Smooth muscle cell (in vitro differentiated cells): ENCODE measurements at regions not wholly inside any gene's neighbourhood (a gene's known extent, or its start where the extent isn't known, plus 50 kb on each side); places are given as distances from the start of the nearest gene placed in this dataset.
A peak's percentile ranks its signal among the peaks of the same experiment; 100 is the strongest.

Source experiments
- DNase-seq: peaks from one replicate; lab custom pipeline; 2025; ENCODE audit not compliant: unreplicated experiment; lab: John Stamatoyannopoulos, UW
- H2AFZ ChIP-seq: fragments of 200-600 bp; sonication (generic); 2 replicates; pipeline ENCODE4 v1.6.0; 2016; ENCODE audit warnings: antibody characterized with exemption, low read depth, mild to moderate bottlenecking
- H3F3A ChIP-seq: fragments of 200-600 bp; sonication (generic); 2 replicates; pipeline ENCODE4 v1.6.0; 2017; ENCODE audit warnings: antibody characterized with exemption, low read depth
- H3K27ac ChIP-seq: fragments of 200-600 bp; sonication (generic); 2 replicates; pipeline ENCODE4 v1.5.1; 2016; ENCODE audit warnings: low read depth, mild to moderate bottlenecking
- H3K27me3 ChIP-seq: fragments of 200-600 bp; sonication (generic); 2 replicates; pipeline ENCODE4 v1.6.1; 2016; ENCODE audit warnings: low read depth, mild to moderate bottlenecking
- H3K36me3 ChIP-seq: fragments of 200-600 bp; sonication (generic); 2 replicates; pipeline ENCODE4 v1.5.1; 2016; ENCODE audit warnings: low read depth
- H3K4me1 ChIP-seq: fragments of 200-600 bp; sonication (generic); 2 replicates; pipeline ENCODE4 v1.5.1; 2016; ENCODE audit warnings: low read depth
- H3K4me2 ChIP-seq: fragments of 200-600 bp; sonication (generic); 2 replicates; pipeline ENCODE4 v1.6.0; 2016; ENCODE audit warnings: mild to moderate bottlenecking
- H3K4me3 ChIP-seq: fragments of 200-600 bp; sonication (generic); 2 replicates; pipeline ENCODE4 v1.5.1; 2016; ENCODE audit warnings: mild to moderate bottlenecking
- H3K79me2 ChIP-seq: fragments of 200-600 bp; sonication (generic); 2 replicates; pipeline ENCODE4 v1.6.0; 2016; ENCODE audit warnings: low read depth, mild to moderate bottlenecking
- H3K9ac ChIP-seq: fragments of 200-600 bp; sonication (generic); 2 replicates; pipeline ENCODE4 v1.6.0; 2016; ENCODE audit warnings: low read depth
- H3K9me3 ChIP-seq: fragments of 200-600 bp; sonication (generic); replicated peaks from 2 replicates; pipeline ENCODE4 v1.5.1; 2016; ENCODE audit warnings: low read depth
- H4K20me1 ChIP-seq: fragments of 200-600 bp; sonication (generic); 2 replicates; pipeline ENCODE4 v1.6.0; 2016; ENCODE audit warnings: low read depth
- WGBS: methylation state at CpG from one replicate; pipeline ENCODE4 v1.1.7; 2016; ENCODE audit warnings: low lambda C conversion rate; 5-methylcytosine and 5-hydroxymethylcytosine counted together
- TF ChIP-seq, protein P1 (sequence below): fragments of 200-600 bp; sonication (generic); IDR thresholded peaks from 2 replicates; pipeline ENCODE4 v1.5.1; 2017; ENCODE audit warnings: borderline replicate concordance, mild to moderate bottlenecking, antibody characterized with exemption; ENCODE audit not compliant: insufficient read depth, poor library complexity, severe bottlenecking

DNA sequence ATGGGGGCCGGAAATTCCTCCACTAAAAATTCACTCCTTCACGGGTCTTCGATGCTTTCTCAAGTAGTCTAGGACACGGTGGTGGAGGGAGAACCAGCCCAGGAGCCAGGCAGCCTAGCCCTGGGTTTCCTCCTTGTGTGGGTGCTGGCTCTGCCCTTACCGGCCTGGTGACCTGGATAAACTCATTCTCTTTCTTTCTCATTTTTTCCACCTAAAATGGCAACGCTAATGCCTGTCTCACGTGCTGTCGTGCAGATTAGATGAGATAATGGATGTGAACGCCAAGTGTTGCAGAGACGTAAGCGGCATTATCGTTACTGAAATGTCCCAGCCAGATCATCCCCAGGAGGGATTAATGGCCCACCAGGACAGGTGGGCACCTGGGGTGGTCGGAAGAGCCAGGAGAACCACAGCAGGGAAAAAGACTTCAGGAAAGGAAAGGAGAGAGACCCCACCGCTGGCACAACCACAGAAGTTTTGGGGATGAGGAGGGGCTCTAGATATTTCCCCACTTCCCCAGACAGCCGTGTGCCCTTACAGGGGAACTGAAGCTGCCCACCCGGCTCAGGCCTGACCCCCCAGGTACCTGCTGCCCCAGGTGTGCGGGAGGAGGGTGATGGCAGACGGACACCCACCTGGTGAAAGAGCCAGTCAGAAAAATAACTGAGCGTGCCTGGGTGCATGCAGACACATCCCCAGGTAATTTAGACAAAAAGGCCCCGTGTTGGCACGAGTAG is 100.8 kb upstream of the ASAP2 start:
- H3K36me3 ChIP-seq, result no peaks in the 10 kb centered on the region
- no peaks in the 10 kb centered on the region for H3K9me3 ChIP-seq
- no peak overlapping the region for H3K4me3 ChIP-seq
- peaks cover 5% of the 10 kb centered on the region for H3K4me1 ChIP-seq
- peaks cover 3% of the 10 kb centered on the region for H3F3A ChIP-seq
- H3K9ac ChIP-seq, result no peak overlapping the region
- no peak for DNase-seq
- no peaks in the 10 kb centered on the region for H3K27me3 ChIP-seq
- 88% methylated on average over 21 of the region's 21 CpGs for WGBS
- H2AFZ ChIP-seq, result no peak overlapping the region
- H4K20me1 ChIP-seq, result no peaks in the 10 kb centered on the region
- TF ChIP-seq, protein P1, sequence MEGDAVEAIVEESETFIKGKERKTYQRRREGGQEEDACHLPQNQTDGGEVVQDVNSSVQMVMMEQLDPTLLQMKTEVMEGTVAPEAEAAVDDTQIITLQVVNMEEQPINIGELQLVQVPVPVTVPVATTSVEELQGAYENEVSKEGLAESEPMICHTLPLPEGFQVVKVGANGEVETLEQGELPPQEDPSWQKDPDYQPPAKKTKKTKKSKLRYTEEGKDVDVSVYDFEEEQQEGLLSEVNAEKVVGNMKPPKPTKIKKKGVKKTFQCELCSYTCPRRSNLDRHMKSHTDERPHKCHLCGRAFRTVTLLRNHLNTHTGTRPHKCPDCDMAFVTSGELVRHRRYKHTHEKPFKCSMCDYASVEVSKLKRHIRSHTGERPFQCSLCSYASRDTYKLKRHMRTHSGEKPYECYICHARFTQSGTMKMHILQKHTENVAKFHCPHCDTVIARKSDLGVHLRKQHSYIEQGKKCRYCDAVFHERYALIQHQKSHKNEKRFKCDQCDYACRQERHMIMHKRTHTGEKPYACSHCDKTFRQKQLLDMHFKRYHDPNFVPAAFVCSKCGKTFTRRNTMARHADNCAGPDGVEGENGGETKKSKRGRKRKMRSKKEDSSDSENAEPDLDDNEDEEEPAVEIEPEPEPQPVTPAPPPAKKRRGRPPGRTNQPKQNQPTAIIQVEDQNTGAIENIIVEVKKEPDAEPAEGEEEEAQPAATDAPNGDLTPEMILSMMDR, result no peak
- no peak overlapping the region for H3K27ac ChIP-seq
- H3K4me2 ChIP-seq, result no peak overlapping the region
- no peaks in the 10 kb centered on the region for H3K79me2 ChIP-seq

DNA sequence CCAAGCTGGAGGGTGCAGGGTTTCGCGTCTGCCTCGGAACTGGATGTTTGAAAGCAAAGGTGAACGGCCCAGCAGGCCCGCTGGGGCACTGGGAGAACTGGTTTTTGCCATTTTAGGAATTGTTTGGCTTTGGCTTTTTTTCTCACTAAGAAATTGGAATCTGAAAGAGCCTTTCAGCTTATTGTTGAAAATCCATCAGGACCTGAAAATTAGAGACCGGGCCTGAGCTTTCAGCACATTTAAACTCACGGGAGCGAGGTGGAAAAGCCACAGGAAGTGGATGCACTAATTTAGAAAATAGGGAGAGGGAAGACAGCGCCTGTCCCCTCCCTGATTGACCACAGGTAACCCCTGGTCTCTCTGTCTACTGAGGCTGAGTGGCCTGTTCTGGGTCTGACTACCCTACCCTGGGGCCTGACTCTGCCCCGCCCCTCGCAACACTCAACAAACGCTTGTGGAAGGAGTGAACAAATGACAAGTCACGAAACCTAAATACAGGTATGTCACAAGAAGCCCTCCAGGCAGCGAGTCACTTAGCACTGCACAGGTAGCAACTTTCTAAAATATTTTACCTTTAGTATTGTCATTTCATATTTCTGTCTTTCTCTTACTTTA is 100.3 kb upstream of the MBOAT2 start:
- Histone ChIP-seq H3K27me3 (no peaks in the 10 kb centered on the region), H4K20me1 (no peaks in the 10 kb centered on the region), H3K79me2 (no peaks in the 10 kb centered on the region), H3K27ac (peak overlapping the region; percentile 51), H3K9ac (no peak overlapping the region), H3F3A (peaks cover 3% of the 10 kb centered on the region), H3K4me2 (peak overlapping the region; percentile 8), H3K4me3 (no peak overlapping the region), H3K36me3 (no peaks in the 10 kb centered on the region), H3K4me1 (peaks cover 9% of the 10 kb centered on the region), H2AFZ (no peak overlapping the region), H3K9me3 (no peaks in the 10 kb centered on the region)
- DNase-seq, result no peak
- TF ChIP-seq, protein P1, result no peak
- WGBS, result 69% methylated on average over 14 of the region's 14 CpGs

DNA sequence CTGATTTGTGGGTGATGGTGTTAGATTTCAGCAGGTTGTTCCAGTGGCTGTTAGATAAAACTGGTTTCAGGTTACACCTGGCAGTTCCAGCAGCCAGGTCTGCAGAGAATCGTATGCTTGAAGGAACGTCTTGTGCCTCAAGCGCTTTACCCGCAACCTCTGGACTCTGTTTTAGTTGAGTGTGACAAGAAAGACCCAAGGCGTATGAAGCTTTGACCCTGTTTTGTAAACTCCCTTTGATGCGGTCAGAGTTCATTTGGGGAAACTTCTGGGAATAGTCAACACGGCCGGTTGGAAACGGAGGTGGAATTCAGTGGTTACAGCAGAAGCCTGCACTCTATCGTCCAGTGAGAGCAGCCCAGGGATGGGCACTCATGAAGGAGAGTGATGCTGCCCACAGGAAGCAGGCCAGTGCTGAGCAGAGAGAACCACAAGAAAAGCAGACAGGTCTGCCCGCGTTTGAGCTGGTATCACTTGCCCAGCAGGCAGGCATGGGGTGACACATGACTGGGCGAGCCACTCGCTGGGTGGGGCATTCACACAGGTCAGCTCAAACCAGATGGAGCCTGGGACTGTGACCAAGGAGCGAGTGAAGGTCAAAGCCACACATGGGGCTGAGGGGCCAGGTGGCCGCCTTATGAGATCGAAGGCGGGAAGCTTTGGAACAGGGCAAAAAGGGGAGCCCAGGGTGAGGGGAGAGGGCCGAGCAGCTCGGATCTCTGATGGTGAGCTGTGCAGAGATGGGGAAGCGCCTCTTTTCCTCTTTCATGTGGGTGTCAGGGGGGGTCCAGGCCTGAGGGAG is 99.6 kb upstream of the MBOAT2 start:
- 57% methylated on average over 21 of the region's 21 CpGs for WGBS
- Histone ChIP-seq H3K9me3 (no peaks in the 10 kb centered on the region), H3K27ac (peak overlapping the region; percentile 51), H3K27me3 (no peaks in the 10 kb centered on the region), H3K79me2 (no peaks in the 10 kb centered on the region), H4K20me1 (no peaks in the 10 kb centered on the region), H3K4me2 (peak overlapping the region; percentile 8), H2AFZ (no peak overlapping the region), H3K9ac (no peak overlapping the region), H3K4me3 (no peak overlapping the region), H3F3A (no peaks in the 10 kb centered on the region), H3K4me1 (peaks cover 9% of the 10 kb centered on the region), H3K36me3 (no peaks in the 10 kb centered on the region)
- DNase-seq, result no peak
- TF ChIP-seq, protein P1, result no peak
